WTC11 (cell line): ENCODE measurements at regions not wholly inside any gene's neighbourhood (a gene's known extent, or its start where the extent isn't known, plus 50 kb on each side); places are given as distances from the start of the nearest gene placed in this dataset.

ENCODE experiments used
- ATAC-seq: fragments of 200-7000 bp; cut with Tn5 transposase; 2 replicates; pipeline ENCODE4 v1.10.0; 2021; ENCODE audit warnings: mild to moderate bottlenecking, moderate library complexity
- CTCF ChIA-PET: fragments of 300-600 bp; sonication (Branson Sonifier 250); formaldehyde crosslinking; loops from one replicate; lab custom pipeline; 2021; ENCODE audit warnings: antibody characterized with exemption; lab: Charles Lee
- POLR2A ChIA-PET: fragments of 350-600 bp; sonication (Branson Sonifier 250); formaldehyde crosslinking; loops from one replicate; lab custom pipeline; 2021; ENCODE audit warnings: antibody characterized with exemption; lab: Charles Lee
- DNase-seq: peaks from one replicate; pipeline ENCODE4 v3.0.0; 2021; ENCODE audit warnings: low spot score
- H3K27ac Mint-ChIP-seq: 2 replicates; pipeline ENCODE4 v1.8.0; 2021; ENCODE audit warnings: mixed read lengths
- H3K27me3 Mint-ChIP-seq: 2 replicates; pipeline ENCODE4 v1.8.0; 2021; ENCODE audit warnings: low read depth, mild to moderate bottlenecking, moderate library complexity, mixed read lengths
- H3K36me3 Mint-ChIP-seq: 2 replicates; pipeline ENCODE4 v1.8.0; 2021; ENCODE audit warnings: mixed read lengths
- H3K4me1 Mint-ChIP-seq: 2 replicates; pipeline ENCODE4 v1.8.0; 2022; ENCODE audit warnings: mixed read lengths
- H3K4me3 Mint-ChIP-seq: 2 replicates; pipeline ENCODE4 v1.8.0; 2021; ENCODE audit warnings: mild to moderate bottlenecking, moderate library complexity, mixed read lengths
- H3K9me3 Mint-ChIP-seq: 2 replicates; pipeline ENCODE4 v1.8.0; 2021; ENCODE audit warnings: mixed read lengths
- CREB1 ChIP-seq: sonication (generic); formaldehyde crosslinking; IDR thresholded peaks from 2 replicates; pipeline ENCODE4 v1.8.0; 2023; ENCODE audit warnings: mild to moderate bottlenecking, missing genetic modification reagents
- ERG ChIP-seq: fragments of 250-450 bp; sonication (Bioruptor Pico); IDR thresholded peaks from 2 replicates; pipeline ENCODE4 v1.8.0; 2021; ENCODE audit warnings: mild to moderate bottlenecking
- FOXJ3 ChIP-seq: sonication (generic); formaldehyde crosslinking; IDR thresholded peaks from 2 replicates; pipeline ENCODE4 v1.9.0; 2021; ENCODE audit warnings: missing genetic modification reagents, mild to moderate bottlenecking, borderline replicate concordance
- FOXP1 ChIP-seq: sonication (generic); formaldehyde crosslinking; IDR thresholded peaks from 2 replicates; pipeline ENCODE4 v1.8.0; 2022; ENCODE audit warnings: missing genetic modification reagents, mild to moderate bottlenecking, moderate library complexity, borderline replicate concordance
- JAZF1 ChIP-seq: fragments of 250-450 bp; sonication (Bioruptor Pico); IDR thresholded peaks from 2 replicates; pipeline ENCODE4 v1.9.0; 2021; ENCODE audit warnings: moderate library complexity, mild to moderate bottlenecking, inconsistent platforms
- MAX ChIP-seq: sonication (generic); formaldehyde crosslinking; IDR thresholded peaks from 2 replicates; pipeline ENCODE4 v1.8.0; 2022; ENCODE audit warnings: mild to moderate bottlenecking, missing genetic modification reagents
- MXD4 ChIP-seq: fragments of 250-450 bp; sonication (Bioruptor Pico); IDR thresholded peaks from 2 replicates; pipeline ENCODE4 v1.8.0; 2021; ENCODE audit warnings: mild to moderate bottlenecking, moderate library complexity, borderline replicate concordance
- NFATC4 ChIP-seq: fragments of 250-450 bp; sonication (Bioruptor Pico); IDR thresholded peaks from 2 replicates; pipeline ENCODE4 v1.9.0; 2021; ENCODE audit warnings: mild to moderate bottlenecking
- NR3C1 ChIP-seq: sonication (generic); formaldehyde crosslinking; conservative IDR thresholded peaks from 2 replicates; pipeline ENCODE4 v1.8.1; 2023; ENCODE audit warnings: low read depth, mild to moderate bottlenecking, missing genetic modification reagents
- OVOL2 ChIP-seq: fragments of 250-450 bp; sonication (Bioruptor Pico); IDR thresholded peaks from 2 replicates; pipeline ENCODE4 v1.9.0; 2021; ENCODE audit warnings: mild to moderate bottlenecking, borderline replicate concordance
- PRRX2 ChIP-seq: fragments of 250-450 bp; sonication (Bioruptor Pico); IDR thresholded peaks from 2 replicates; pipeline ENCODE4 v1.8.0; 2021; ENCODE audit warnings: mild to moderate bottlenecking
- RELA ChIP-seq: sonication (generic); formaldehyde crosslinking; IDR thresholded peaks from 2 replicates; pipeline ENCODE4 v1.8.1; 2022; ENCODE audit warnings: missing genetic modification reagents, mild to moderate bottlenecking, borderline replicate concordance
- RORB ChIP-seq: fragments of 250-450 bp; sonication (Bioruptor Pico); IDR thresholded peaks from 2 replicates; pipeline ENCODE4 v1.9.0; 2021; ENCODE audit warnings: mild to moderate bottlenecking
- SMAD3 ChIP-seq: sonication (generic); formaldehyde crosslinking; IDR thresholded peaks from 2 replicates; pipeline ENCODE4 v1.8.0; 2022; ENCODE audit warnings: missing genetic modification reagents, mild to moderate bottlenecking, borderline replicate concordance
- SMAD4 ChIP-seq: sonication (generic); formaldehyde crosslinking; IDR thresholded peaks from 2 replicates; pipeline ENCODE4 v1.8.0; 2022; ENCODE audit warnings: mild to moderate bottlenecking, missing genetic modification reagents
- SP1 ChIP-seq: sonication (generic); formaldehyde crosslinking; conservative IDR thresholded peaks from 2 replicates; pipeline ENCODE4 v1.8.1; 2022; ENCODE audit warnings: missing genetic modification reagents
- TEAD1 ChIP-seq: sonication (generic); formaldehyde crosslinking; IDR thresholded peaks from 2 replicates; pipeline ENCODE4 v1.8.0; 2022; ENCODE audit warnings: mild to moderate bottlenecking, missing genetic modification reagents
- ZBTB21 ChIP-seq: sonication (generic); formaldehyde crosslinking; IDR thresholded peaks from 2 replicates; pipeline ENCODE4 v1.8.1; 2023; ENCODE audit warnings: mild to moderate bottlenecking, missing genetic modification reagents, borderline replicate concordance
- ZMAT4 ChIP-seq: fragments of 250-450 bp; sonication (Bioruptor Pico); IDR thresholded peaks from 2 replicates; pipeline ENCODE4 v1.9.0; 2021; ENCODE audit warnings: mild to moderate bottlenecking
- ZNF281 ChIP-seq: sonication (generic); formaldehyde crosslinking; IDR thresholded peaks from 2 replicates; pipeline ENCODE4 v1.8.0; 2023; ENCODE audit warnings: mild to moderate bottlenecking, missing genetic modification reagents
- ZNF317 ChIP-seq: sonication (generic); formaldehyde crosslinking; IDR thresholded peaks from 2 replicates; pipeline ENCODE4 v1.8.1; 2023; ENCODE audit warnings: low read depth, mild to moderate bottlenecking, moderate library complexity, missing genetic modification reagents, borderline replicate concordance
- ZNF512 ChIP-seq: sonication (generic); formaldehyde crosslinking; IDR thresholded peaks from 2 replicates; pipeline ENCODE4 v1.8.1; 2022; ENCODE audit warnings: missing genetic modification reagents, borderline replicate concordance

- Mint-ChIP-seq H3K4me3 (no peak overlapping the region), H3K27me3 (no peaks in the 10 kb centered on the region; the same call in 1 of the 2 replicates), H3K9me3 (no peaks in the 10 kb centered on the region), H3K4me1 (peaks cover 14% of the 10 kb centered on the region), H3K27ac (no peak overlapping the region), H3K36me3 (peaks cover 2% of the 10 kb centered on the region; the same call in 1 of the 2 replicates)
- no peak for TF ChIP-seq OVOL2
- DNase-seq, result no peak
- ChIA-PET CTCF (no interaction called here), POLR2A (no interaction called here)
- ATAC-seq, result no peak
These were observed 238.1 kb upstream of the STS start for GRCh38 chrX:6909396-6909795.

GRCh38 chrX:6906608-6907007 lies 240.9 kb upstream of the STS start:
- TF ChIP-seq NFATC4 (CRISPR knock-in tag), result no peak
- no peak for TF ChIP-seq MAX (CRISPR knock-in tag)
- no peak for TF ChIP-seq PRRX2
- no peak for TF ChIP-seq MXD4 (CRISPR knock-in tag)
- TF ChIP-seq JAZF1 (CRISPR knock-in tag), result no peak
- no peak for TF ChIP-seq NR3C1 (CRISPR knock-in tag)
- TF ChIP-seq SMAD4, result no peak
- Mint-ChIP-seq H3K27me3 (no peaks in the 10 kb centered on the region; the same call in 1 of the 2 replicates), H3K4me1 (peaks cover 17% of the 10 kb centered on the region), H3K4me3 (no peak overlapping the region), H3K27ac (no peak overlapping the region), H3K36me3 (peaks cover 2% of the 10 kb centered on the region; the same call in 1 of the 2 replicates), H3K9me3 (no peaks in the 10 kb centered on the region)
- ATAC-seq, result no peak
- POLR2A ChIA-PET, result no interaction called here
- CTCF ChIA-PET, result no interaction called here
- no peak for DNase-seq

- DNase-seq (no peak), ATAC-seq (no peak)
- Mint-ChIP-seq H3K4me1 (peaks cover 17% of the 10 kb centered on the region), H3K36me3 (no peaks in the 10 kb centered on the region; the same call in 1 of the 2 replicates), H3K27me3 (no peaks in the 10 kb centered on the region; the same call in 1 of the 2 replicates), H3K4me3 (no peak overlapping the region), H3K9me3 (no peaks in the 10 kb centered on the region), H3K27ac (no peak overlapping the region)
- POLR2A ChIA-PET, result no interaction called here
- TF ChIP-seq SMAD3 (CRISPR knock-in tag), result no peak
- no peak for TF ChIP-seq TEAD1 (CRISPR knock-in tag)
- TF ChIP-seq RELA (CRISPR knock-in tag), result no peak
- CTCF ChIA-PET, result no interaction called here
These were observed 243.4 kb upstream of the STS start for GRCh38 chrX:6904156-6904555.

GRCh38 chrX:6898371-6898770 lies 249.1 kb upstream of the STS start:
- ATAC-seq, result no peak
- POLR2A ChIA-PET, result no interaction called here
- TF ChIP-seq ZBTB21 (no peak), JAZF1 (CRISPR knock-in tag) (no peak), NFATC4 (CRISPR knock-in tag) (no peak), SP1 (no peak), ERG (CRISPR knock-in tag) (no peak), MAX (CRISPR knock-in tag) (no peak), ZMAT4 (CRISPR knock-in tag) (no peak), CREB1 (CRISPR knock-in tag) (no peak), RORB (CRISPR knock-in tag) (no peak), FOXP1 (no peak), OVOL2 (no peak), FOXJ3 (CRISPR knock-in tag) (no peak), ZNF281 (CRISPR knock-in tag) (no peak), ZNF512 (CRISPR knock-in tag) (no peak), ZNF317 (CRISPR knock-in tag) (no peak)

More at GRCh38 chrX:6898371-6898770, 249.1 kb upstream of the STS start:
- CTCF ChIA-PET, result no interaction called here
- DNase-seq, result no peak
- Mint-ChIP-seq H3K27me3 (no peaks in the 10 kb centered on the region), H3K27ac (no peak overlapping the region), H3K4me1 (peaks cover 9% of the 10 kb centered on the region), H3K36me3 (peaks cover 3% of the 10 kb centered on the region), H3K9me3 (peaks cover under 1% of the 10 kb centered on the region), H3K4me3 (no peak overlapping the region)
